ENCODE measurements at regions not wholly inside any gene's neighbourhood (a gene's known extent, or its start where the extent isn't known, plus 50 kb on each side); places are given as distances from the start of the nearest gene placed in this dataset.

DNA sequence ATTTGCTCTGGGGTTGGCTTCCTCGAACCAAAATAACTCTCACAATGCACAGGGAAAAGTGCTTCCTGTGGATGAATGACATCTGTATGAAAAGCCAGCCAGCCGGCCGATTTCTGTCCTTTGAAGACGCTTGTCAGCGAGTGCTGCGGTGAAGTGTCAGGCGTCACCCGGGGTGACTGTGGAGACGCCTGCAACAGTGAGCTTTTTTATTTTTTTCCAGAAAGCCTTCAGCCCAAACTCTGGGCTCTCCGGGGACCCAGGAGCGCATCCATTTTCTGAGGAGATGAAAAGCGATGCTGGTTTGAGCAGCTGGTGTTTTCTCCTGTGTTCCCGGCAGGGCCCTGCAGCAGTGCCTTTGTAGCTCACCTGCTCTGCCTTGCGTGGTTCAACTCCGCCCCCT is 147.9 kb upstream of the MYL2 start:
- no peaks in the 10 kb centered on the region for H3K4me1 ChIP-seq (ENCODE audit: insufficient read depth)
- no peak for DNase-seq
- TF ChIP-seq EP300 (IDR thresholded peaks at IDR 0.05) (no peak), POLR2A (IDR thresholded peaks at IDR 0.05) (no peak)
- TF ChIP-seq, protein P1, sequence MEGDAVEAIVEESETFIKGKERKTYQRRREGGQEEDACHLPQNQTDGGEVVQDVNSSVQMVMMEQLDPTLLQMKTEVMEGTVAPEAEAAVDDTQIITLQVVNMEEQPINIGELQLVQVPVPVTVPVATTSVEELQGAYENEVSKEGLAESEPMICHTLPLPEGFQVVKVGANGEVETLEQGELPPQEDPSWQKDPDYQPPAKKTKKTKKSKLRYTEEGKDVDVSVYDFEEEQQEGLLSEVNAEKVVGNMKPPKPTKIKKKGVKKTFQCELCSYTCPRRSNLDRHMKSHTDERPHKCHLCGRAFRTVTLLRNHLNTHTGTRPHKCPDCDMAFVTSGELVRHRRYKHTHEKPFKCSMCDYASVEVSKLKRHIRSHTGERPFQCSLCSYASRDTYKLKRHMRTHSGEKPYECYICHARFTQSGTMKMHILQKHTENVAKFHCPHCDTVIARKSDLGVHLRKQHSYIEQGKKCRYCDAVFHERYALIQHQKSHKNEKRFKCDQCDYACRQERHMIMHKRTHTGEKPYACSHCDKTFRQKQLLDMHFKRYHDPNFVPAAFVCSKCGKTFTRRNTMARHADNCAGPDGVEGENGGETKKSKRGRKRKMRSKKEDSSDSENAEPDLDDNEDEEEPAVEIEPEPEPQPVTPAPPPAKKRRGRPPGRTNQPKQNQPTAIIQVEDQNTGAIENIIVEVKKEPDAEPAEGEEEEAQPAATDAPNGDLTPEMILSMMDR (IDR thresholded peaks at IDR 0.05): no peak
- intact Hi-C loops (cut with DNase I): no loop called here
- WGBS, 3 donors: 66 to 68% (median 68%) methylated on average over 15 of the region's 15 CpGs
- H3K27ac ChIP-seq: no peak overlapping the region
- no peaks in the 10 kb centered on the region for H3K36me3 ChIP-seq
- H3K4me3 ChIP-seq: no peak overlapping the region
- no peaks in the 10 kb centered on the region for H3K9me3 ChIP-seq
- no peaks in the 10 kb centered on the region for H3K27me3 ChIP-seq

DNA sequence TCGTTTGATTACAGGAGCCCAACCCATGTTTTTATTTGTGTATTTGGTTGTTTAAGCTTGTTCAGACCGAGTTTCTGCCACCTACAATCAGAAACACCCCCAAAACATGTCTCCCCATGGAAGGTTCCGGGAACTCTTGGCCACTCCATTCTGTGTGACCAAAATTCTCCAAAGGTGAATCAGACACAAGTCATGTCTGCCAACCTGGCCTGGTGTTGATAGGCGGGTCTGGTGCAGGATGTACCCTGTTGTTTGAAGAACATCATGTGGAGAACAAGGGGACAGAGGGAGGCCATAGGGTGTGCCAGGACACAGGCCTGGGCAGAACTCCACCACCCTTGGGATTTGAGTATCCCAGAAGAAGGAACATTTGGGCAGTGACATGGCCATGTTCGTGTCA is 147.1 kb upstream of the MYL2 start:
- WGBS, 3 donors: 81 to 87% (median 86%) methylated on average over 5 of the region's 5 CpGs
- no peak overlapping the region for H3K4me3 ChIP-seq
- H3K27ac ChIP-seq: no peak overlapping the region
- H3K4me1 ChIP-seq (ENCODE audit: insufficient read depth): no peaks in the 10 kb centered on the region
- no peak for DNase-seq
- intact Hi-C loops (cut with DNase I): no loop called here
- no peaks in the 10 kb centered on the region for H3K36me3 ChIP-seq
- no peaks in the 10 kb centered on the region for H3K27me3 ChIP-seq
- H3K9me3 ChIP-seq: no peaks in the 10 kb centered on the region
- TF ChIP-seq EP300 (IDR thresholded peaks at IDR 0.05) (no peak), POLR2A (IDR thresholded peaks at IDR 0.05) (no peak)
- TF ChIP-seq, protein P1 (IDR thresholded peaks at IDR 0.05): no peak

DNA sequence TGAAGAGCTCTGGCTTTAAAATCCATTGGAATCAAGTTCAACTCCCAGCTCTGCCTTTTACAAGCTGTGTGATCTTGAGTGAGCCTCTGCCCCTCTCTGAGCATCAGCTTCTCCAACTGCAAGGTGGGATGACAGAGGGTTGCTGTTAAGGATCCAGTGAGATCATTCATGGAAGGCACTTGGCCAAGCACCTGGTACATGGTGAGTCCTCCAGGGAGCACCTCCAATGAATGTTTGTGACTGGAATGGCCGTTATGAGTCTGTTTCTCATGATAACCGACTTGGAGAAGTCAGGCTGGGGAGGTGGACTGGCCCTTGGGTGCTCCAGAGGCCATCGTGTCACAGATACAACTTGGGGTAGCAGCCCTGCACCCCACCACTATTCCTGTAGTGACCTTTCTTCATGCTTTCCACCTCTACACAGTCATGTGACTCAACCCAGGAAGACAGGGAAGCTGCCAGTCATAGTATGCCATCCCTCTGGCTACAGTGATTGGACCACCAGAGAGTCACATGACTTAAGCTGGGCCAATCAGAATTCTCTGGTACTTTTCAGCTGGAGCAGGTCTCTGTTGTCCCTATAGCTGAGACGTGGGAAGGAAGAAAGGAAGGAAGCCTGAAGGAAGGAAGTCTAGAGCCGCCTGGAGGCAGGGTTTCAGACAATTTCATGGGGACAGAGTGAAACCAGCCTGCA is 146.5 kb upstream of the MYL2 start:
- Histone ChIP-seq H3K9me3 (no peaks in the 10 kb centered on the region), H3K27me3 (no peaks in the 10 kb centered on the region), H3K4me1 (ENCODE audit: insufficient read depth) (no peaks in the 10 kb centered on the region), H3K36me3 (no peaks in the 10 kb centered on the region), H3K27ac (no peak overlapping the region), H3K4me3 (no peak overlapping the region)
- TF ChIP-seq, protein P1 (IDR thresholded peaks at IDR 0.05): no peak
- TF ChIP-seq POLR2A (IDR thresholded peaks at IDR 0.05) (no peak), EP300 (IDR thresholded peaks at IDR 0.05) (no peak)
- WGBS, 3 donors: 73 to 76% (median 74%) methylated on average over 5 of the region's 5 CpGs
- intact Hi-C loops (cut with DNase I): no loop called here
- DNase-seq: no peak

DNA sequence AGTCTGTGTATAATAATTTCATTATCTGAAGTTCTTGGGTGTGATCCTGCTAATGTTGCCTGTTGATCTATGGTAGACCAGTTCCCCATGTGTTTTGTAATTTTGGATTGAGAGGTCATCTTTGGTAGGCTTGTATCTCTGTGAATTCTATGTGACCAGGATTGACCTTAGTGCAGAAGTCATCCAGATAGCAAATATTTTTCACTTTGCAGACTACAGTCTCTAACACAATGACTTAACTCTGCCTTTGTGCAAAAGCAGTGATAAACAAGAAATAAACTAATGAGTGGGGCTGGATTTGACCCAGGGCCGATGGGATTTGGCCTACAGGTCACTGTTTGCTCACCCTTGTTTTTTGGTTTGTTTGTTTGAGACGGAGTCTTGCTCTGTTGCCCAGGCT is 144.6 kb upstream of the MYL2 start:
- Histone ChIP-seq H3K9me3 (no peaks in the 10 kb centered on the region), H3K27me3 (no peaks in the 10 kb centered on the region), H3K4me3 (no peak overlapping the region), H3K36me3 (no peaks in the 10 kb centered on the region), H3K4me1 (ENCODE audit: insufficient read depth) (no peaks in the 10 kb centered on the region), H3K27ac (no peak overlapping the region)
- WGBS, 3 donors: 88 to 91% (median 90%) methylated on average over 2 of the region's 2 CpGs
- no peak for DNase-seq
- TF ChIP-seq POLR2A (IDR thresholded peaks at IDR 0.05) (no peak), EP300 (IDR thresholded peaks at IDR 0.05) (no peak)
- TF ChIP-seq, protein P1 (IDR thresholded peaks at IDR 0.05): no peak
- intact Hi-C loops (cut with DNase I): no loop called here

Measured in ovary (tissue), 7 donors.